VCaP (cell line): ENCODE measurements at regions not wholly inside any gene's neighbourhood (a gene's known extent, or its start where the extent isn't known, plus 50 kb on each side); places are given as distances from the start of the nearest gene placed in this dataset.

Experiments used
- H3K27ac ChIP-seq: fragments of 450-650 bp; 2 replicates; pipeline ENCODE4 v1.5.1; 2017
- TF ChIP-seq, protein P1 (sequence below): fragments of 450-650 bp; conservative IDR thresholded peaks from 2 replicates; pipeline ENCODE4 v1.5.1; 2017; ENCODE audit warnings: mild to moderate bottlenecking, moderate library complexity

DNA sequence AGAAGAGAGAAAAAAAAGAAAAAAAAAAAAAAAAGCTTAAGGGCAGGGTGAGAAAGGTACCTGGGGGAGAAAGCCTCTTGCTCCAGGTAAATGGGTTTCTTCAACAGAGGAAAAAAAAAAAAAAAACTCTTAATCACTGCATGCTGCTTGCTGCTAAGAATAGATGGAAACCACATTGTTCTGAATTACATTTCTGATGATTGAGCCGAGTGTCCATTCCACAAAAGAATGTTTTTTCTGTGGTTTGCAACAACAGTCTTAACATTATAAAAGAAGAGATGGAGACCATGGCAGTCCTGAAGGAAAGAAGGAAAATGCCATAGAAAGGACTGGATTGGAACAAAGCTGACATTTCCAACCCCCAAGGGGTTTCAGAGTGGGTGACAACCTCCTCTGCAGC lies 1312.7 kb downstream of the SLITRK1 start:
- H3K27ac ChIP-seq, result no peak overlapping the region
- TF ChIP-seq, protein P1, sequence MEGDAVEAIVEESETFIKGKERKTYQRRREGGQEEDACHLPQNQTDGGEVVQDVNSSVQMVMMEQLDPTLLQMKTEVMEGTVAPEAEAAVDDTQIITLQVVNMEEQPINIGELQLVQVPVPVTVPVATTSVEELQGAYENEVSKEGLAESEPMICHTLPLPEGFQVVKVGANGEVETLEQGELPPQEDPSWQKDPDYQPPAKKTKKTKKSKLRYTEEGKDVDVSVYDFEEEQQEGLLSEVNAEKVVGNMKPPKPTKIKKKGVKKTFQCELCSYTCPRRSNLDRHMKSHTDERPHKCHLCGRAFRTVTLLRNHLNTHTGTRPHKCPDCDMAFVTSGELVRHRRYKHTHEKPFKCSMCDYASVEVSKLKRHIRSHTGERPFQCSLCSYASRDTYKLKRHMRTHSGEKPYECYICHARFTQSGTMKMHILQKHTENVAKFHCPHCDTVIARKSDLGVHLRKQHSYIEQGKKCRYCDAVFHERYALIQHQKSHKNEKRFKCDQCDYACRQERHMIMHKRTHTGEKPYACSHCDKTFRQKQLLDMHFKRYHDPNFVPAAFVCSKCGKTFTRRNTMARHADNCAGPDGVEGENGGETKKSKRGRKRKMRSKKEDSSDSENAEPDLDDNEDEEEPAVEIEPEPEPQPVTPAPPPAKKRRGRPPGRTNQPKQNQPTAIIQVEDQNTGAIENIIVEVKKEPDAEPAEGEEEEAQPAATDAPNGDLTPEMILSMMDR, result no peak

- TF ChIP-seq, protein P1, result no peak
- H3K27ac ChIP-seq, result no peak overlapping the region
Measured at GRCh38 chr13:82566864-82567263, 1315.4 kb downstream of the SLITRK1 start.

GRCh38 chr13:82565201-82565600 lies 1317.1 kb downstream of the SLITRK1 start:
- H3K27ac ChIP-seq, result no peak overlapping the region
- TF ChIP-seq, protein P1, result no peak

- no peak overlapping the region for H3K27ac ChIP-seq
- TF ChIP-seq, protein P1, result no peak
Measured at GRCh38 chr13:82560889-82561288, 1321.4 kb downstream of the SLITRK1 start.

- TF ChIP-seq, protein P1, result no peak
- no peak overlapping the region for H3K27ac ChIP-seq
Measured at GRCh38 chr13:82522872-82523271, 1359.4 kb downstream of the SLITRK1 start.

GRCh38 chr13:82506805-82507414 lies 1375.4 kb downstream of the SLITRK1 start:
- no peak overlapping the region for H3K27ac ChIP-seq
- TF ChIP-seq, protein P1, result no peak

DNA sequence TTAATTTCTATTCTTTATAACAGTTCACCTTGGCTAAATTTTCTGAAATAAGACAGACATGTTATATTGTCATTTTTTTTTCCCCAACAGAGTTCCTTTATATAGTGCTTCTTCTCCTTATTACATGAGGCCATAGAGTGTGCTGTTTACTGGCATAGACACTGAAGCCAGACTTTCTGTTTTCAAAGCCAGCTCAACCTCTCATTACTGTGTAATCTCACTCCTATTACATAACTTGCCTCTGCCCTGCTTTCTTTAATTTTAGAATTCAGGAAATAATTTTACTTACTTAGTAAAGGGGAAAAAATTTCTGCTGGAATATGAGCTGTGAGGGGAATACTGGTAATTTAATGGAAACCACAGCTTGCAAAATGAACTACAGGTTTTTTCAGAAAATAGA lies 1380.4 kb downstream of the SLITRK1 start:
- TF ChIP-seq, protein P1, result no peak
- no peak overlapping the region for H3K27ac ChIP-seq
